ENCODE measurements at regions not wholly inside any gene's neighbourhood (a gene's known extent, or its start where the extent isn't known, plus 50 kb on each side); places are given as distances from the start of the nearest gene placed in this dataset.
A peak's percentile ranks its signal among the peaks of the same experiment; 100 is the strongest.

- H3K27ac Mint-ChIP-seq = peak overlapping the region; percentile 85
- H3K4me3 Mint-ChIP-seq = peak overlapping the region; percentile 6
- no peak for TF ChIP-seq CTCF (IDR thresholded peaks at IDR 0.05)
- DNase-seq = no peak
- no peaks in the 10 kb centered on the region for H3K9me3 Mint-ChIP-seq
- no peaks in the 10 kb centered on the region for H3K36me3 Mint-ChIP-seq (ENCODE audit: low read depth)
- no peaks in the 10 kb centered on the region for H3K27me3 Mint-ChIP-seq (ENCODE audit: low read depth, poor library complexity)
- peaks cover 47% of the 10 kb centered on the region for H3K4me1 Mint-ChIP-seq
Measured at GRCh38 chr12:28938581-28939235, 210.4 kb upstream of the FAR2 start.

GRCh38 chr12:28939427-28939826 lies 209.7 kb upstream of the FAR2 start:
- Mint-ChIP-seq H3K4me1 (peaks cover 47% of the 10 kb centered on the region), H3K27ac (peak overlapping the region; percentile 85), H3K9me3 (no peaks in the 10 kb centered on the region), H3K36me3 (ENCODE audit: low read depth) (no peaks in the 10 kb centered on the region), H3K27me3 (ENCODE audit: low read depth, poor library complexity) (no peaks in the 10 kb centered on the region), H3K4me3 (no peak overlapping the region)
- TF ChIP-seq CTCF (IDR thresholded peaks at IDR 0.05) = no peak
- DNase-seq = no peak

- H3K4me1 Mint-ChIP-seq = peaks cover 38% of the 10 kb centered on the region
- no peaks in the 10 kb centered on the region for H3K9me3 Mint-ChIP-seq
- no peak for TF ChIP-seq CTCF (IDR thresholded peaks at IDR 0.05)
- H3K4me3 Mint-ChIP-seq = no peak overlapping the region
- no peaks in the 10 kb centered on the region for H3K36me3 Mint-ChIP-seq (ENCODE audit: low read depth)
- no peaks in the 10 kb centered on the region for H3K27me3 Mint-ChIP-seq (ENCODE audit: low read depth, poor library complexity)
- DNase-seq = no peak
- H3K27ac Mint-ChIP-seq = no peak overlapping the region
Measured at GRCh38 chr12:28941248-28941647, 207.8 kb upstream of the FAR2 start.

DNA sequence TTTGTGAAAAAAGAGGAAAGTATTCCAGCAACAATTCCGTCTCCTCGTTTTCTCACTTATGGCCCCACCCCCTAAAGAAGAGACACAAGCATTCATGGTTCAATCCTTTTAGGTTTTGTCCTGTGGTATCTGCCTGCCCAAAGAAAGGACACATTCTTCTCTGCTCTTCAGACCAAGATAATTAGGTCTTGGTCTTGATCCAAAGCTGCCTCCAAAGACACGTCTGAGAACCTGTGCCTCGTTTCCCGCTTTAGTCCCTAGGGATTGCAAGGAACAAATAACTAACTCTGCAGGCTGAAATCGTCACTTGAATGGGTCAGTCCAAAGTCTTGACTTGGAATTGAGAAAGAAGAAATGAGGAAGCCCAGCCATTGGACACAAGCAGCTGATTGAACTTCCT lies 202.7 kb upstream of the FAR2 start:
- H3K4me1 Mint-ChIP-seq = no peaks in the 10 kb centered on the region
- H3K27ac Mint-ChIP-seq = no peak overlapping the region
- TF ChIP-seq CTCF (IDR thresholded peaks at IDR 0.05) = no peak
- H3K27me3 Mint-ChIP-seq (ENCODE audit: low read depth, poor library complexity) = no peaks in the 10 kb centered on the region
- DNase-seq = no peak
- no peaks in the 10 kb centered on the region for H3K36me3 Mint-ChIP-seq (ENCODE audit: low read depth)
- H3K9me3 Mint-ChIP-seq = no peaks in the 10 kb centered on the region
- no peak overlapping the region for H3K4me3 Mint-ChIP-seq

DNA sequence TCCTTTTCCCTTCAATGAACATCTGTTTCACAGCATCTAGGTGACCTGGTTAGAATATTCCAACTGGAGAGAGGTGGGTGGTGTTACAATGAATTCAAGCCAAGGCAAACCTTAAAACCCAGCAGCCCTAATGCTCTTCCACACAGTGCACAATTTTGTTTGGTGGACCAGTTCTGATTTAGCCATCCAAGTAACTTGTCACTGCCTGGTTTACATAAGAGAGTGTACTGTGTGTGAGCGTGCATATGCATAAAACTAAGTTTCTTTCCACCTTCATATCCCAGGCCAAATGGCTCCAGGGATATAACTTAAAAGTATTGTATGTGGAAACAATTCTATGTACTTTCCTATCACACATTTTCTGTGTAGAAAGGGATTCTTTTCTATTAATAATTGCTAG lies 200.4 kb upstream of the FAR2 start:
- no peak for DNase-seq
- no peak for TF ChIP-seq CTCF (IDR thresholded peaks at IDR 0.05)
- H3K27me3 Mint-ChIP-seq (ENCODE audit: low read depth, poor library complexity) = no peaks in the 10 kb centered on the region

GRCh38 chr12:28949184-28949583 lies 199.9 kb upstream of the FAR2 start:
- no peaks in the 10 kb centered on the region for H3K9me3 Mint-ChIP-seq
- H3K4me1 Mint-ChIP-seq = no peaks in the 10 kb centered on the region
- TF ChIP-seq CTCF (IDR thresholded peaks at IDR 0.05) = no peak
- no peaks in the 10 kb centered on the region for H3K36me3 Mint-ChIP-seq (ENCODE audit: low read depth)
- no peak for DNase-seq
- H3K4me3 Mint-ChIP-seq = no peak overlapping the region
- no peaks in the 10 kb centered on the region for H3K27me3 Mint-ChIP-seq (ENCODE audit: low read depth, poor library complexity)
- no peak overlapping the region for H3K27ac Mint-ChIP-seq

More for the DNA sequence above, 200.4 kb upstream of the FAR2 start:
- no peaks in the 10 kb centered on the region for H3K36me3 Mint-ChIP-seq (ENCODE audit: low read depth)
- no peak overlapping the region for H3K4me3 Mint-ChIP-seq
- no peak overlapping the region for H3K27ac Mint-ChIP-seq
- no peaks in the 10 kb centered on the region for H3K4me1 Mint-ChIP-seq
- H3K9me3 Mint-ChIP-seq = no peaks in the 10 kb centered on the region

Measured in nephron progenitor cell (in vitro differentiated cells).